ENCODE measurements at regions not wholly inside any gene's neighbourhood (a gene's known extent, or its start where the extent isn't known, plus 50 kb on each side); places are given as distances from the start of the nearest gene placed in this dataset.

- POLR2A ChIA-PET, result interaction anchor here (0.7 kb wide), 2 partner anchors 18 to 196 kb away, joined by 3 read pairs; no protein-coding TSS in a partner anchor
Measured at GRCh38 chr5:158531860-158532259, 567.9 kb downstream of the EBF1 start.

GRCh38 chr5:158530115-158530514 lies 569.6 kb downstream of the EBF1 start:
- TF ChIP-seq CTCF (IDR thresholded peaks at IDR 0.05), result no peak

More at GRCh38 chr5:158531860-158532259, 567.9 kb downstream of the EBF1 start:
- no peaks in the 10 kb centered on the region for H3K4me1 ChIP-seq (ENCODE audit: insufficient read depth, low read length)
- ATAC-seq (ENCODE audit: poor library complexity) (no peak), DNase-seq (no peak)
- no peaks in the 10 kb centered on the region for H3K36me3 ChIP-seq (ENCODE audit: insufficient read depth, low read length)
- no peaks in the 10 kb centered on the region for H3K36me3 Mint-ChIP-seq (ENCODE audit: low read depth)
- intact Hi-C loops (cut with DNase I, micrococcal nuclease), result no loop called here
- H3K27ac Mint-ChIP-seq, result no peak overlapping the region
- H3K27me3 ChIP-seq (ENCODE audit: control insufficient read depth in 1 of 2, insufficient read depth in 2 of 2, low read length in 2 of 2), result no peaks in the 10 kb centered on the region
- H3K27me3 Mint-ChIP-seq, result peaks cover 3% of the 10 kb centered on the region
- H3K4me1 Mint-ChIP-seq (ENCODE audit: low read depth), result no peaks in the 10 kb centered on the region
- no peak for TF ChIP-seq CTCF (IDR thresholded peaks at IDR 0.05)
- no peak overlapping the region for H3K4me3 Mint-ChIP-seq
- H3K9me3 Mint-ChIP-seq, result no peaks in the 10 kb centered on the region
- H3K4me3 ChIP-seq (ENCODE audit: low read length), result no peak overlapping the region
- CTCF ChIA-PET, result no interaction called here
- no peaks in the 10 kb centered on the region for H3K9me3 ChIP-seq (ENCODE audit: control insufficient read depth in 1 of 2, insufficient read depth in 1 of 2, low read length in 2 of 2)
- no peak overlapping the region for H3K27ac ChIP-seq (ENCODE audit: low read depth in 1 of 2, low read length in 2 of 2)

GRCh38 chr5:158529454-158529853 lies 570.3 kb downstream of the EBF1 start:
- DNase-seq, result no peak
- Histone ChIP-seq H3K36me3 (ENCODE audit: insufficient read depth, low read length) (no peaks in the 10 kb centered on the region), H3K4me3 (ENCODE audit: low read length) (no peak overlapping the region), H3K27ac (ENCODE audit: low read depth in 1 of 2, low read length in 2 of 2) (no peak overlapping the region), H3K9me3 (ENCODE audit: control insufficient read depth in 1 of 2, insufficient read depth in 1 of 2, low read length in 2 of 2) (no peaks in the 10 kb centered on the region), H3K4me1 (ENCODE audit: insufficient read depth, low read length) (no peaks in the 10 kb centered on the region), H3K27me3 (ENCODE audit: control insufficient read depth in 1 of 2, insufficient read depth in 2 of 2, low read length in 2 of 2) (no peaks in the 10 kb centered on the region)
- ChIA-PET POLR2A (no interaction called here), CTCF (no interaction called here)
- Mint-ChIP-seq H3K4me3 (no peak overlapping the region), H3K36me3 (ENCODE audit: low read depth) (no peaks in the 10 kb centered on the region), H3K27ac (no peak overlapping the region), H3K27me3 (no peaks in the 10 kb centered on the region), H3K9me3 (no peaks in the 10 kb centered on the region), H3K4me1 (ENCODE audit: low read depth) (no peaks in the 10 kb centered on the region)
- no peak for TF ChIP-seq CTCF (IDR thresholded peaks at IDR 0.05)
- intact Hi-C loops (cut with DNase I, micrococcal nuclease), result no loop called here
- no peak for ATAC-seq (ENCODE audit: poor library complexity)

More at GRCh38 chr5:158530115-158530514, 569.6 kb downstream of the EBF1 start:
- no peak overlapping the region for H3K4me3 ChIP-seq (ENCODE audit: low read length)
- ChIA-PET CTCF (no interaction called here), POLR2A (no interaction called here)
- no peaks in the 10 kb centered on the region for H3K9me3 ChIP-seq (ENCODE audit: control insufficient read depth in 1 of 2, insufficient read depth in 1 of 2, low read length in 2 of 2)
- H3K4me3 Mint-ChIP-seq, result no peak overlapping the region
- no peaks in the 10 kb centered on the region for H3K27me3 ChIP-seq (ENCODE audit: control insufficient read depth in 1 of 2, insufficient read depth in 2 of 2, low read length in 2 of 2)
- no peaks in the 10 kb centered on the region for H3K9me3 Mint-ChIP-seq
- H3K4me1 Mint-ChIP-seq (ENCODE audit: low read depth), result no peaks in the 10 kb centered on the region
- no peaks in the 10 kb centered on the region for H3K36me3 Mint-ChIP-seq (ENCODE audit: low read depth)
- no peaks in the 10 kb centered on the region for H3K4me1 ChIP-seq (ENCODE audit: insufficient read depth, low read length)
- H3K27ac Mint-ChIP-seq, result no peak overlapping the region
- ATAC-seq (ENCODE audit: poor library complexity), result no peak
- DNase-seq, result no peak
- no peak overlapping the region for H3K27ac ChIP-seq (ENCODE audit: low read depth in 1 of 2, low read length in 2 of 2)
- intact Hi-C loops (cut with DNase I, micrococcal nuclease), result no loop called here
- H3K27me3 Mint-ChIP-seq, result no peaks in the 10 kb centered on the region
- no peaks in the 10 kb centered on the region for H3K36me3 ChIP-seq (ENCODE audit: insufficient read depth, low read length)

All from CD4-positive, alpha-beta T cell (primary cell).